Spleen (tissue), 11 donors: ENCODE measurements at regions not wholly inside any gene's neighbourhood (a gene's known extent, or its start where the extent isn't known, plus 50 kb on each side); places are given as distances from the start of the nearest gene placed in this dataset.

ENCODE experiments used
- DNase-seq: peaks from one replicate; pipeline ENCODE4 v3.0.0-alpha.2; 2020
- H3K27ac ChIP-seq, 8 donors: fragments of 200-600 bp; sonication (generic) in 7 of 8; 1 replicate in 4 of 8; 2 replicates in 4 of 8; pipeline versions ENCODE4 v1.5.0 to v1.8.0; 2016 to 2021; ENCODE audit warnings: inconsistent platforms in 4 of 8, mild to moderate bottlenecking in 4 of 8, moderate library complexity in 1 of 8
- H3K27me3 ChIP-seq, 7 donors: fragments of 200-600 bp; sonication (generic) in 6 of 7; replicated peaks in 1 of 7; 1 replicate in 4 of 7; 2 replicates in 3 of 7; pipeline versions ENCODE4 v1.5.0 to v1.8.0; 2016 to 2021; ENCODE audit warnings: inconsistent platforms in 3 of 7, mild to moderate bottlenecking in 1 of 7
- H3K36me3 ChIP-seq, 6 donors: fragments of 200-600 bp; sonication (generic) in 5 of 6; 1 replicate in 4 of 6; 2 replicates in 2 of 6; pipeline versions ENCODE4 v1.5.0 to v1.8.0; 2016 to 2021; ENCODE audit warnings: inconsistent platforms in 2 of 6
- H3K4me1 ChIP-seq, 6 donors: fragments of 200-600 bp; sonication (generic) in 5 of 6; 1 replicate in 3 of 6; 2 replicates in 3 of 6; pipeline versions ENCODE4 v1.5.0 to v1.8.0; 2016 to 2021; ENCODE audit warnings: inconsistent platforms in 3 of 6
- H3K4me3 ChIP-seq, 8 donors: fragments of 200-600 bp; sonication (generic) in 7 of 8; 1 replicate in 4 of 8; 2 replicates in 4 of 8; pipeline versions ENCODE4 v1.5.0 to v1.8.0; 2016 to 2021; ENCODE audit warnings: inconsistent platforms in 4 of 8, mild to moderate bottlenecking in 4 of 8, moderate library complexity in 2 of 8
- H3K9me3 ChIP-seq, 8 donors: fragments of 200-600 bp; sonication (generic) in 7 of 8; 1 replicate in 4 of 8; 2 replicates in 4 of 8; pipeline versions ENCODE4 v1.5.0 to v1.8.0; 2016 to 2021; ENCODE audit warnings: inconsistent platforms in 4 of 8
- CTCF ChIP-seq, 11 experiments: fragments of 200-600 bp in 7 of 11; fragments of 450-650 bp in 4 of 11; sonication (generic) in 4 of 11; IDR thresholded peaks in 8 of 11; conservative IDR thresholded peaks in 3 of 11; 1 replicate in 7 of 11; 2 replicates in 4 of 11; pipeline versions ENCODE4 v1.4.0 to v1.8.0; 2016 to 2021; ENCODE audit warnings: antibody characterized with exemption in 11 of 11, inconsistent platforms in 4 of 11, mild to moderate bottlenecking in 1 of 11
- POLR2A ChIP-seq, 3 donors: fragments of 450-650 bp; IDR thresholded peaks; one replicate each; pipeline ENCODE4 v1.5.1; 2017; ENCODE audit warnings: antibody characterized with exemption in 3 of 3, mild to moderate bottlenecking in 1 of 3
- POLR2AphosphoS5 ChIP-seq, 3 donors: sonication (generic); formaldehyde crosslinking; IDR thresholded peaks; one replicate each; pipeline ENCODE4 v1.5.1; 2017; ENCODE audit warnings: antibody characterized with exemption in 3 of 3
- WGBS, 5 donors: extraction: QIAGEN DNeasy Blood & Tissue Kit in 3 of 5; methylation state at CpG; one replicate each; pipeline versions ENCODE4 v1.1.5 to v1.1.7; 2013 to 2018; 5-methylcytosine and 5-hydroxymethylcytosine counted together
- intact Hi-C: fragments of 100-400 bp; cut with DNase I; formaldehyde crosslinking; loops from one replicate; pipeline ENCODE4 v1.15.0; 2023; ENCODE audit warnings: low total_unique reads
- donor health status: healthy with polysubstance abuse.
- donor health status: DM: no; HTN: no; CAD: no; lungs with moderate emphysema.
- donor health status: DM: no; HTN: no; CAD: no.
- donor health status: Bipolar disorder and iron deficiency.
- donor health status: healthy.
- donor health status: DM: no; HTN: no; CAD: no.
- donor health status: DM: yes; HTN: yes; CAD: no.

GRCh38 chr5:110104726-110105669 lies 415.3 kb downstream of the MAN2A1 start:
- Histone ChIP-seq H3K4me1 (no peaks in the 10 kb centered on the region), H3K4me3 (no peak overlapping the region), H3K9me3 (no peaks in the 10 kb centered on the region), H3K27me3 (peaks cover 0 to 3% (median 0%) of the 10 kb centered on the region in 7 donors), H3K36me3 (no peaks in the 10 kb centered on the region), H3K27ac (no peak overlapping the region)
- WGBS, 5 donors: 33 to 49% (median 46%) methylated on average over 4 of the region's 4 CpGs
- intact Hi-C loops: no loop called here
- no peak for DNase-seq
- TF ChIP-seq POLR2AphosphoS5 (IDR thresholded peaks at IDR 0.05) (no peak), POLR2A (IDR thresholded peaks at IDR 0.05) (no peak), CTCF (IDR thresholded peaks at IDR 0.05 in 8 of 11, conservative IDR thresholded peaks at IDR 0.05 in 3 of 11) (no peak)

- Histone ChIP-seq H3K27me3 (peaks cover 0 to 3% (median 0%) of the 10 kb centered on the region in 7 donors), H3K4me1 (no peaks in the 10 kb centered on the region), H3K4me3 (no peak overlapping the region), H3K9me3 (no peaks in the 10 kb centered on the region), H3K27ac (no peak overlapping the region), H3K36me3 (no peaks in the 10 kb centered on the region)
- 60 to 81% (median 68%) methylated on average over 2 of the region's 2 CpGs for WGBS, 5 donors
- TF ChIP-seq CTCF (IDR thresholded peaks at IDR 0.05 in 8 of 11, conservative IDR thresholded peaks at IDR 0.05 in 3 of 11) (no peak), POLR2AphosphoS5 (IDR thresholded peaks at IDR 0.05) (no peak), POLR2A (IDR thresholded peaks at IDR 0.05) (no peak)
- DNase-seq: no peak
- intact Hi-C loops: no loop called here
Measured at GRCh38 chr5:110105692-110106091, 416.0 kb downstream of the MAN2A1 start.

- H3K4me3 ChIP-seq: no peak overlapping the region
- no peaks in the 10 kb centered on the region for H3K36me3 ChIP-seq
- intact Hi-C loops: no loop called here
- DNase-seq: no peak
- TF ChIP-seq POLR2AphosphoS5 (IDR thresholded peaks at IDR 0.05) (no peak), POLR2A (IDR thresholded peaks at IDR 0.05) (no peak), CTCF (IDR thresholded peaks at IDR 0.05 in 8 of 11, conservative IDR thresholded peaks at IDR 0.05 in 3 of 11) (no peak)
- no peaks in the 10 kb centered on the region for H3K4me1 ChIP-seq
- WGBS, 5 donors: 92 to 97% (median 93%) methylated on average over 1 of the region's 1 CpG
- peaks cover 0 to 3% (median 0%) of the 10 kb centered on the region in 7 donors for H3K27me3 ChIP-seq
- H3K27ac ChIP-seq: no peak overlapping the region
- no peaks in the 10 kb centered on the region for H3K9me3 ChIP-seq
Measured at GRCh38 chr5:110106750-110107149, 417.0 kb downstream of the MAN2A1 start.

- no peak overlapping the region for H3K4me3 ChIP-seq
- DNase-seq: no peak
- H3K36me3 ChIP-seq: no peaks in the 10 kb centered on the region
- H3K4me1 ChIP-seq: no peaks in the 10 kb centered on the region
- TF ChIP-seq CTCF (IDR thresholded peaks at IDR 0.05 in 8 of 11, conservative IDR thresholded peaks at IDR 0.05 in 3 of 11) (no peak), POLR2A (IDR thresholded peaks at IDR 0.05) (no peak), POLR2AphosphoS5 (IDR thresholded peaks at IDR 0.05) (no peak)
- 82 to 90% (median 87%) methylated on average over 3 to 4 of the region's 4 CpGs for WGBS, 5 donors
- no peak overlapping the region for H3K27ac ChIP-seq
- intact Hi-C loops: no loop called here
- no peaks in the 10 kb centered on the region for H3K9me3 ChIP-seq
- peaks cover 0 to 3% (median 0%) of the 10 kb centered on the region in 7 donors for H3K27me3 ChIP-seq
Measured at GRCh38 chr5:110108520-110108919, 418.8 kb downstream of the MAN2A1 start.
